HEK293T (cell line): ENCODE measurements at regions not wholly inside any gene's neighbourhood (a gene's known extent, or its start where the extent isn't known, plus 50 kb on each side); places are given as distances from the start of the nearest gene placed in this dataset.

Source experiments
- FOXK2 ChIP-seq: fragments of 450-650 bp; IDR thresholded peaks from 2 replicates; pipeline ENCODE4 v1.6.1; 2016; ENCODE audit warnings: mild to moderate bottlenecking
- HDGF ChIP-seq: fragments of 450-650 bp; IDR thresholded peaks from 2 replicates; pipeline ENCODE4 v1.6.1; 2017; ENCODE audit warnings: antibody characterized with exemption, borderline replicate concordance
- NFRKB ChIP-seq: fragments of 450-650 bp; IDR thresholded peaks from 2 replicates; pipeline ENCODE4 v1.6.1; 2016; ENCODE audit warnings: mild to moderate bottlenecking, moderate library complexity
- PKNOX1 ChIP-seq: fragments of 450-650 bp; IDR thresholded peaks from 2 replicates; pipeline ENCODE4 v1.6.1; 2016
- TARDBP ChIP-seq: fragments of 450-650 bp; IDR thresholded peaks from 2 replicates; pipeline ENCODE4 v1.6.1; 2016

- TF ChIP-seq NFRKB (no peak), HDGF (no peak), TARDBP (no peak), FOXK2 (no peak), PKNOX1 (no peak)
Measured at GRCh38 chr11:2076441-2076840, 62.7 kb downstream of the IGF2 start.
